H1 (cell line): ENCODE measurements at regions not wholly inside any gene's neighbourhood (a gene's known extent, or its start where the extent isn't known, plus 50 kb on each side); places are given as distances from the start of the nearest gene placed in this dataset.
A peak's percentile ranks its signal among the peaks of the same experiment; 100 is the strongest.

Experiments
- CTCF ChIA-PET: fragments of 300-600 bp; sonication (Branson Sonifier 250); formaldehyde crosslinking; loops from one replicate; lab custom pipeline; 2021; ENCODE audit not compliant: partially characterized antibody; lab: Charles Lee
- POLR2A ChIA-PET: fragments of 300-600 bp; sonication (Branson Sonifier 250); formaldehyde crosslinking; loops from one replicate; lab custom pipeline; 2021; ENCODE audit warnings: inconsistent platforms; ENCODE audit not compliant: partially characterized antibody; lab: Charles Lee
- DNase-seq, 2 experiments: peaks; one replicate each; pipeline versions ENCODE4 v3.0.0 to v3.0.0-alpha.2; 2010 to 2022; ENCODE audit warnings: low spot score in 2 of 2, low read depth in 1 of 2, mixed read lengths in 1 of 2
- FAIRE-seq: peaks from 2 replicates; lab custom pipeline; 2011; peaks lifted over from hg19 to GRCh38; lab: Jason Lieb, UNC
- H2AFZ ChIP-seq: 2 replicates; pipeline ENCODE4 v1.8.1; 2012; ENCODE audit warnings: low read length, inconsistent platforms
- H2AK5ac ChIP-seq: 2 replicates; pipeline ENCODE4 v1.6.1; 2013; ENCODE audit warnings: low read depth, low read length
- H2BK120ac ChIP-seq: replicated peaks from 2 replicates; pipeline ENCODE3; 2013; ENCODE audit warnings: low read depth, low read length, inconsistent platforms
- H2BK12ac ChIP-seq: 2 replicates; pipeline ENCODE4 v1.6.1; 2013; ENCODE audit warnings: low read depth, low read length
- H2BK15ac ChIP-seq: 2 replicates; pipeline ENCODE4 v1.6.1; 2013; ENCODE audit warnings: low read length
- H2BK20ac ChIP-seq: 2 replicates; pipeline ENCODE4 v1.6.1; 2013; ENCODE audit warnings: low read length
- H2BK5ac ChIP-seq: 2 replicates; pipeline ENCODE4 v1.6.1; 2013; ENCODE audit warnings: low read depth, low read length
- H3K14ac ChIP-seq: 2 replicates; pipeline ENCODE4 v1.6.1; 2013; ENCODE audit warnings: inconsistent platforms; ENCODE audit not compliant: insufficient read length
- H3K18ac ChIP-seq: 2 replicates; pipeline ENCODE4 v1.6.1; 2013; ENCODE audit warnings: low read length; ENCODE audit errors: extremely low read depth
- H3K23ac ChIP-seq: 2 replicates; pipeline ENCODE4 v1.6.1; 2013; ENCODE audit warnings: inconsistent platforms; ENCODE audit not compliant: insufficient read length
- H3K23me2 ChIP-seq: 2 replicates; pipeline ENCODE4 v1.6.1; 2013; ENCODE audit warnings: low read depth, low read length
- H3K27ac ChIP-seq: 2 replicates; pipeline ENCODE4 v1.6.1; 2011; ENCODE audit warnings: low read depth, low read length, inconsistent platforms
- H3K27me3 ChIP-seq, 4 experiments: replicated peaks in 1 of 4; 1 replicate in 1 of 4; 2 replicates in 3 of 4; pipeline versions ENCODE4 v1.6.1 to v1.8.1; 2011 to 2013; ENCODE audit warnings: low read length in 3 of 4, mild to moderate bottlenecking in 3 of 4, inconsistent platforms in 2 of 4, mixed read lengths in 2 of 4, moderate library complexity in 1 of 4; ENCODE audit not compliant: control insufficient read depth in 3 of 4, insufficient read depth in 3 of 4; ENCODE audit errors: extremely low read depth in 1 of 4
- H3K36me3 ChIP-seq, 4 experiments: 2 replicates each; pipeline versions ENCODE4 v1.6.1 to v1.8.1; 2011 to 2013; ENCODE audit warnings: mild to moderate bottlenecking in 4 of 4, low read length in 3 of 4, moderate library complexity in 2 of 4, control low read depth in 1 of 4, inconsistent platforms in 1 of 4; ENCODE audit not compliant: insufficient read depth in 4 of 4, control insufficient read depth in 2 of 4
- H3K4ac ChIP-seq: replicated peaks from 2 replicates; pipeline ENCODE3; 2013; ENCODE audit warnings: low read length, low read depth, mixed read lengths, inconsistent platforms; ENCODE audit not compliant: insufficient read length
- H3K4me1 ChIP-seq, 4 experiments: replicated peaks in 1 of 4; 1 replicate in 1 of 4; 2 replicates in 3 of 4; pipeline versions ENCODE4 v1.6.1 to v1.8.1; 2011 to 2013; ENCODE audit warnings: low read length in 3 of 4, inconsistent platforms in 2 of 4, mixed read lengths in 1 of 4; ENCODE audit not compliant: insufficient read depth in 4 of 4, control insufficient read depth in 3 of 4
- H3K4me2 ChIP-seq, 2 experiments: 2 replicates each; pipeline versions ENCODE4 v1.6.1 to v1.8.1; 2011 to 2013; ENCODE audit warnings: low read depth in 2 of 2, low read length in 2 of 2, control low read depth in 1 of 2, inconsistent platforms in 1 of 2, mild to moderate bottlenecking in 1 of 2; ENCODE audit not compliant: insufficient read depth in 1 of 2
- H3K4me3 ChIP-seq, 4 experiments: fragments of 200-600, 300-600 bp in 1 of 4; sonication (generic), shearing (Covaris generic), sonication (Bioruptor Twin) in 1 of 4; 2 replicates each; pipeline versions ENCODE4 v1.5.1 to v1.8.1; 2011 to 2016; ENCODE audit warnings: low read length in 4 of 4, low read depth in 3 of 4, control low read depth in 2 of 4, inconsistent platforms in 2 of 4, mild to moderate bottlenecking in 2 of 4, mixed read lengths in 1 of 4, moderate library complexity in 1 of 4; ENCODE audit not compliant: insufficient read depth in 2 of 4; ENCODE audit errors: extremely low read depth in 1 of 4
- H3K56ac ChIP-seq: replicated peaks from 2 replicates; pipeline ENCODE3; 2013; ENCODE audit warnings: low read depth, mild to moderate bottlenecking, mixed read lengths, low read length, inconsistent platforms; ENCODE audit not compliant: insufficient read length
- H3K79me1 ChIP-seq: 2 replicates; pipeline ENCODE4 v1.6.1; 2013; ENCODE audit warnings: low read depth, low read length, control low read depth
- H3K79me2 ChIP-seq, 2 experiments: 2 replicates each; pipeline versions ENCODE4 v1.6.1 to v1.8.1; 2012 to 2013; ENCODE audit warnings: low read length in 2 of 2, mild to moderate bottlenecking in 2 of 2, inconsistent platforms in 1 of 2; ENCODE audit not compliant: insufficient read depth in 2 of 2, control insufficient read depth in 1 of 2
- H3K9ac ChIP-seq, 4 experiments: replicated peaks in 1 of 4; 1 replicate in 1 of 4; 2 replicates in 3 of 4; pipeline versions ENCODE4 v1.6.1 to v1.8.1; 2011 to 2013; ENCODE audit warnings: low read depth in 3 of 4, low read length in 3 of 4, control low read depth in 2 of 4, mild to moderate bottlenecking in 2 of 4, moderate library complexity in 2 of 4, inconsistent platforms in 1 of 4; ENCODE audit errors: extremely low read depth in 1 of 4
- H3K9me3 ChIP-seq, 2 experiments: 2 replicates each; pipeline versions ENCODE4 v1.6.1 to v1.8.1; 2012 to 2013; ENCODE audit warnings: mild to moderate bottlenecking in 2 of 2, moderate library complexity in 2 of 2, control low read depth in 1 of 2, inconsistent platforms in 1 of 2, low read depth in 1 of 2, low read length in 1 of 2, mixed read lengths in 1 of 2; ENCODE audit not compliant: insufficient read depth in 2 of 2
- H4K20me1 ChIP-seq, 2 experiments: replicated peaks in 1 of 2; 2 replicates each; pipeline versions ENCODE3 to v1.8.1; 2011 to 2013; ENCODE audit warnings: inconsistent platforms in 2 of 2, low read length in 2 of 2, mild to moderate bottlenecking in 1 of 2; ENCODE audit not compliant: insufficient read depth in 2 of 2, control insufficient read depth in 1 of 2
- H4K5ac ChIP-seq: 2 replicates; pipeline ENCODE4 v1.6.1; 2013; ENCODE audit warnings: low read length, low read depth, mixed read lengths, inconsistent platforms; ENCODE audit not compliant: insufficient read length
- H4K8ac ChIP-seq: 2 replicates; pipeline ENCODE4 v1.8.0; 2013; ENCODE audit warnings: mild to moderate bottlenecking, moderate library complexity, low read length, inconsistent platforms; ENCODE audit not compliant: insufficient read depth; ENCODE audit errors: extremely low read depth
- H4K91ac ChIP-seq: replicated peaks from 2 replicates; pipeline ENCODE3; 2013; ENCODE audit warnings: low read length, mixed read lengths, inconsistent platforms; ENCODE audit not compliant: insufficient read length
- BACH1 ChIP-seq: IDR thresholded peaks from 2 replicates; pipeline ENCODE4 v1.6.1; 2012; ENCODE audit warnings: low read length, improper control_type of control experiment
- CBX8 ChIP-seq: fragments of 300-800, 300-1000 bp; sonication (generic); IDR thresholded peaks from 2 replicates; pipeline ENCODE4 v1.7.1; 2016; ENCODE audit warnings: low read depth, low read length, borderline replicate concordance
- CTCF ChIP-seq, 3 experiments: IDR thresholded peaks; 1 replicate in 2 of 3; 2 replicates in 1 of 3; pipeline versions ENCODE4 v1.5.1 to v1.6.1; 2011; ENCODE audit warnings: low read length in 3 of 3, mild to moderate bottlenecking in 3 of 3, inconsistent platforms in 2 of 3, low read depth in 1 of 3, moderate library complexity in 1 of 3; ENCODE audit not compliant: insufficient read depth in 1 of 3; ENCODE audit errors: control extremely low read depth in 1 of 3
- POLR2A ChIP-seq, 2 experiments: IDR thresholded peaks; 1 replicate in 1 of 2; 2 replicates in 1 of 2; pipeline ENCODE4 v1.6.1; 2011; ENCODE audit warnings: low read depth in 2 of 2, low read length in 2 of 2, mild to moderate bottlenecking in 2 of 2; ENCODE audit errors: control extremely low read depth in 1 of 2
- SAP30 ChIP-seq: fragments of 300-600 bp; sonication (generic); IDR thresholded peaks from 2 replicates; pipeline ENCODE4 v1.7.1; 2012; ENCODE audit warnings: low read length, moderate library complexity, mild to moderate bottlenecking, inconsistent platforms; ENCODE audit not compliant: insufficient read depth, insufficient replicate concordance
- SIN3A ChIP-seq, 2 experiments: IDR thresholded peaks in 1 of 2; conservative IDR thresholded peaks in 1 of 2; 2 replicates each; pipeline ENCODE4 v1.6.1; 2011 to 2012; ENCODE audit warnings: low read length in 2 of 2, improper control_type of control experiment in 1 of 2, low read depth in 1 of 2, mild to moderate bottlenecking in 1 of 2
- WGBS, 2 experiments: shearing (Covaris generic) in 1 of 2; methylation state at CpG; one replicate each; pipeline versions ENCODE4 v1.1.6 to v1.1.7; 2013 to 2015; ENCODE audit warnings: low lambda C conversion rate in 2 of 2, mixed read lengths in 2 of 2, inconsistent platforms in 1 of 2, low coverage in 1 of 2, missing lambda C conversion rate in 1 of 2; ENCODE audit not compliant: insufficient replicate concordance in 2 of 2, insufficient coverage in 1 of 2, insufficient read length in 1 of 2; ENCODE audit errors: extremely low coverage in 1 of 2, missing lambda C conversion rate in 1 of 2; 5-methylcytosine and 5-hydroxymethylcytosine counted together

GRCh38 chr10:89904755-89905154 lies 203.4 kb downstream of the KIF20B start:
- Histone ChIP-seq H4K91ac (no peak overlapping the region), H4K8ac (no peak overlapping the region), H3K9me3 (no peaks in the 10 kb centered on the region), H3K14ac (no peak overlapping the region), H2BK15ac (no peak overlapping the region), H3K4ac (no peak overlapping the region), H3K18ac (no peak overlapping the region), H3K23ac (no peak overlapping the region), H3K4me2 (no peak overlapping the region), H3K27me3 (no peaks in the 10 kb centered on the region), H2BK5ac (no peak overlapping the region), H3K56ac (no peak overlapping the region), H2AK5ac (no peak overlapping the region), H2BK12ac (no peak overlapping the region), H4K5ac (no peak overlapping the region), H3K79me1 (no peaks in the 10 kb centered on the region), H3K79me2 (no peaks in the 10 kb centered on the region), H4K20me1 (no peaks in the 10 kb centered on the region), H3K36me3 (no peaks in the 10 kb centered on the region), H2BK20ac (no peak overlapping the region), H3K23me2 (no peaks in the 10 kb centered on the region), H3K27ac (no peak overlapping the region), H3K4me1 (no peaks in the 10 kb centered on the region), H3K9ac (no peak overlapping the region), H2BK120ac (no peak overlapping the region), H3K4me3 (no peak overlapping the region), H2AFZ (0 out of 2 replicates have a peak overlapping the region, but pooled peaks have one; percentile 37)
- ChIA-PET CTCF (interaction anchor here (0.6 to 0.7 kb wide), 2 partner anchors 69 to 108 kb away, joined by 3 read pairs; no protein-coding TSS in a partner anchor), POLR2A (no interaction called here)
- TF ChIP-seq CTCF (IDR thresholded peaks at IDR 0.05; ENCODE audit: control extremely low read depth in 1 of 3, insufficient read depth in 1 of 3, low read depth in 1 of 3, low read length in 3 of 3) (no peak), SAP30 (no peak), BACH1 (no peak), SIN3A (conservative IDR thresholded peaks at IDR 0.05 in 1 of 2, IDR thresholded peaks at IDR 0.05 in 1 of 2; ENCODE audit: low read depth in 1 of 2, low read length in 2 of 2) (no peak), CBX8 (no peak), POLR2A (IDR thresholded peaks at IDR 0.05; ENCODE audit: control extremely low read depth in 1 of 2, low read depth in 2 of 2, low read length in 2 of 2) (no peak)
- FAIRE-seq (no peak), DNase-seq (no peak)
- WGBS, 2 experiments = 93% methylated on average over 4 of the region's 4 CpGs; no CpG with 5 or more reads in 1 of the 2 experiments
